IPS DF 4.7 (cell line): ENCODE measurements at regions not wholly inside any gene's neighbourhood (a gene's known extent, or its start where the extent isn't known, plus 50 kb on each side); places are given as distances from the start of the nearest gene placed in this dataset.
"Not testable (repeated sequence)": the region's sequence is repeated elsewhere in the genome, so short reads cannot be mapped to it uniquely, and the experiment has no call there.

ENCODE experiments used
- DNase-seq: peaks from one replicate; pipeline ENCODE4 v3.0.0-alpha.2; 2013; ENCODE audit warnings: low spot score; ENCODE audit errors: extremely low read depth

DNA sequence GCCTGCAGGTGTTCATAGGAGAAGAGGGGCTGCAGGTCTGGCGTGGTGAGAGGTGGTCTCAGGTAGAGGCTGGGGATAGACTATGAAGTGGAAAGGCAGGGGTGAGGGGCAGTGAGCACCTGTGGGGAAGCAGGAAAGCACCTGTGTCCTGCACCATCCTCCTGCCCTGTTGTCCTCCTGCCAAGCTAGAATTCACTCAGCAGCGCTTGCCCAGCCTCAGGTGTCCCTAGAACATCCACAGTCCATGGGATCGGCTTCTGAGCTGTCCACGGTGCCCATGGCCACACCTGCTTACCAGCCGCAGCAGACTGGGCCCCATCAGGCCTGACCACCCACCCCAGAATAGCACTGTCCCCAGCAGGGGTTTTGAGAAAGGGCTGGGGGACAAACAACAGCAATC, 456.2 kb upstream of the SULF2 start:
- DNase-seq: no peak

DNA sequence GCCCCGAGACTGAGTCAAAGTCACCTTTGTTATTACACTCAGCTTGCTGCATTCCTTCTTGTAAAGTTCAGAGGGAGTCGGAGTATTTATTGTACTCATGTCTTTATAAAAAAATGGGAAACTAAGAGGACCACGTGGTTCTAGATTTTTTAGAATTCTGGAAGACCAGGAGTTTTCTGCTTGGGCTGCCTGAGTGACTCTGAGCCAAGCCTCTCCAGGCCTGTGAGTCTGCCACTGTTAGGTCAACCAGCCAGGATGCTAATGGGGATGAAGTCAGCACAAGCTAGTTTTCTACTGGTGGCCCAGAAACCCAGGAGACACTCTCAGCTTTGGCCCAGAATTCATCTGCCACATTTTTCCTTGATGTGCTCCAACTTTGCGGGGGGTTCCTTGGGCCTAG, 453.5 kb upstream of the SULF2 start:
- no peak for DNase-seq

DNA sequence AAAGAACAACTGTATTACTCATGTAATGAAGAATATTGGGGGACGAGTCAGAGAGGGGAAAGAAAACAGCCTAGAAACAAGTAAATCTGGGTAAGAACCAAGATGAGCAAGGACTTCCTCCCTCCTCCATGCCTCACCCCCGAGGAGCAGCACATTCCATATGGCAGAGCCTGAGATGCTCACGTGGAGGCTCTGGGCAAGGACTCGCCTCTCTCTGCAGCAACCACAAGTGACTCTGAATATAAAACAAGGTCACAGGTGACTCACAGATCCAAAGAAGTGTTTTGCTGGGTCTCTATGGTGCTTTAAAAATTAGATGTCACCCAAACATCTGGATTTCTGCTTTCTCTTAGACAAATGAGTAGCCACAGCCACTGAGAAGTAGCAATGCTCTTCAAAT, 453.0 kb upstream of the SULF2 start:
- DNase-seq: no peak

GRCh38 chr20:48236000-48236970, 451.0 kb upstream of the SULF2 start:
- DNase-seq: no peak

DNA sequence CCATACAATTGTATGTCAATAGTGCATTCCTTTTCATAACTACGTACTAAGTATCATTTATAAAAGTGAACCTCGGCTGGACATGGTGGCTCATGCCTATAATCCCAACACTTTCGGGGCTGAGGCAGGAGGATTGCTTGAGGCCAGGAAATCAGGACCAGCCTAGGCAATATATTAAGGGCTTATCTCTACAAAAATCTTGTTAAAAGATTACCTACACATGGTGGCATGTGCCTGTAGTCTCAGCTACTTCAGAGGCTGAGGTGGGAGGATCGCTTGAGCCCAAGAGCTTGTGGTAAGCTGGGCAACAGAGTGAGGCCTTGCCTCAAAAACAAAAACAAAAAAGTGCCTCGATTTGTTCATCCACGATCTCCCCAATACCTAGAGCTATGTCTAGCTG, 449.7 kb upstream of the SULF2 start:
- DNase-seq: no peak

DNA sequence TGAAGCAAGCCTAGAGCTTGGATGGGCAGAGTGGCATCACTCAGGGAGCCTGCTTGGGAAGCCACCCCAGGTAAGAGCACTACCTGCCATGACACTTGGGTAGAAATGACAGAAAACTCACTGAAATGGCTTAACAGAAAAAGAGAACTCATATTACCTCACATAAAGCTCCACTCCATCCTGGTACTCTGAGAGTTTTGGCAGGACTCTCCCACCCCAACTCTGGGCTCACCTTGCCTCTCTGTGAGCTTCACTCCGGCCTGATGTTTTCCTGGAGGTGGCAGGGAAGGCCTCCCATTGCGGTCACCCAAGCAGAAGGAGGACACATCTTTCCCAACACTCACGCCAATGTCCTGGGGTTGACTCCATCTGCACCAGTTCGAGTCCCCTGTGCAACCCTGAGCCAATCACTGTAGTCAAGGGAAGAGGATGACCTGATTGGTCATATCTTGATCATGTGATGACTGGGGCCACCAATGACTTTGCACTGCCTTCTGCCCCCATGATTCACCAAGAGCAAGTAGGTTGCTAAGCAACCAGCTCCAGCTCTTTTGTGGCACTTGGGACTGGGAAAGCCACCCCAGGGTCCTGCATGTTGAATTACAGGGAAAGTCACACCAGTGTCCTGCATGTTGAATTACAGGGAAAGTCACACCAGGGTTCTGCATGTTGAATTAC, 446.1 kb upstream of the SULF2 start:
- DNase-seq: no peak

DNA sequence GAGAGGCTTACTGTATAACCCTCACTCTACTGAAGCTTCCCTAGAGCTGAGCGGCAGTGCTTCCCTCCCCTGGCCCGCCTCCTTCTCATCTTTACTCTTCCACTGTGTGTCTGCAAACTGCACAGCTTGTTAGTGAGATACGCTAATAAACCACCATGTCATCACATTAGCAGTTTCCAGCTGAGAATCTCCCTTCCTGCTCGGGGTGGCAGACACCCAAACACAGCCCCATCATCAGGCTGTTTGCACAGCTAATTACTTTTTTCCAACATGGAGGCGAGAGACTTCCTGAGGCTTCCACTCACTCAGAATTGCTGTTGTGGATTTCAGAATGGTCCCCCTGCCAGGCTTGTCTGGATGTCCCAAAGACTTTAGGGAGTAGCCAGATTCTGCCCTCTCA, 444.9 kb upstream of the SULF2 start:
- DNase-seq: no peak

GRCh38 chr20:48227381-48227780, 442.1 kb upstream of the SULF2 start:
- no peak for DNase-seq

- DNase-seq: no peak
These were observed 441.4 kb upstream of the SULF2 start for GRCh38 chr20:48226642-48227041.

GRCh38 chr20:48224533-48225050, 439.3 kb upstream of the SULF2 start:
- DNase-seq: no peak

DNA sequence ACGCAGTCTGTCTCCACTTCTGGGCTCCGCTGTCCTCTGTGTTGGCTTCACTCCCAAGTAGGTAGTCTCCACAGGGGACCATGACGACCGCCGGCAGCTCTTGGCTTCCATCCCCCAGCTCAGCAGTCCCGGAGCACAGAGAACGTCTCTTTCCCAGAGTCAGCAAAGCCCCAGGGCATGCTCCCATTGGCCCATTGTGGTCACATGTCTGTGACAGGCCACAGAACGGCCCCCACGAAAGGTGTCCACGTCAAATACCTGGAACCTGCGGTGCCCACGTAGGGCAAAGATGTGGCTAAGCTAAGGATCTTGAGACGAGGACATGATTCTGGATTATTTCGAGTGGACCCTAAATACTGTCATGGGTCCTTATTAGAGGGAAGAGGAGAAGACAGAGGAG, 438.4 kb upstream of the SULF2 start:
- DNase-seq: no peak

- DNase-seq: no peak
These were observed 437.4 kb upstream of the SULF2 start for GRCh38 chr20:48222595-48223180.

GRCh38 chr20:48220033-48220633, 434.9 kb upstream of the SULF2 start:
- no peak for DNase-seq

DNA sequence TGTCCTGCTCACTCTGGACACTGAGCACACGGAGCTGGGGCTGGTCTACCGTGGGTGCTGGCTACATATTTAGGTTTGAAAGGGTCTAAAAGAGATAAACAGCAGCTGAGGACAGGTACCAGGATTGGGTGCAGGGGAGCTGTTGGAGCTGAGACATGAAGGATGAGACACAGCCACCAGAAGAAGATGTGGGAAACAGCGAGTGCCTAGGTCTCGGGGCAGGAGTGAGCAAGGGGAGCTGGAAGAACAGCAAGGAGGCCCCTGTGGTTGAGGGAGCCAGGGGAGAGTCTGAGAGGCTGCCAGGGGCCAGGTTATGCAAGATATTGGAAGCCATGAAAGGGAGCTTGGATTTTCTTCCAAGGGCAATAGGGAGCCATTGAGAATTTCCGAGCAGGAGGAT, 434.0 kb upstream of the SULF2 start:
- no peak for DNase-seq

- no peak for DNase-seq
These were observed 431.9 kb upstream of the SULF2 start for GRCh38 chr20:48217190-48217589.

DNA sequence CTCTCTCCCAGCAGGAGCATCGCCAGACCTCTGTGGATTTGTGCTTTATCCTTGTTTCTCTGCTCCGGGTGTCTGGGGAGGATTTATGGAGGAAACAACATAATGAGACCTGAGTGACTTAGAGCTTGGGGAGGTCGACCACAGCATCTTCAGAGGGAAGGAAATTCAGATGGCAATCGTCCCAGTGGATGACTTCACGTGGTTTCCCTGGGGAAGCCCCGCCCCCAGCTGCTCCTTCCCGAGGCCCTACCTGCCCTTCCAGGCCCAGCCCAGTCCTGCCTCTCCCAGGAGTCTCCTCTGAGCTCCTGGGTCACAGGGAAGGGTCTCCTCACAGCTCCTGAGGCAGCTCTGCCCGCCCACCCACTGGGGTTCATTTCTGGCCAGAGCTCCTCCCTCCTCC, 430.3 kb upstream of the SULF2 start:
- DNase-seq: no peak

- DNase-seq: no peak
These were observed 429.3 kb upstream of the SULF2 start for GRCh38 chr20:48214601-48215000.

GRCh38 chr20:48213635-48214034, 428.4 kb upstream of the SULF2 start:
- DNase-seq: not testable (repeated sequence)

DNA sequence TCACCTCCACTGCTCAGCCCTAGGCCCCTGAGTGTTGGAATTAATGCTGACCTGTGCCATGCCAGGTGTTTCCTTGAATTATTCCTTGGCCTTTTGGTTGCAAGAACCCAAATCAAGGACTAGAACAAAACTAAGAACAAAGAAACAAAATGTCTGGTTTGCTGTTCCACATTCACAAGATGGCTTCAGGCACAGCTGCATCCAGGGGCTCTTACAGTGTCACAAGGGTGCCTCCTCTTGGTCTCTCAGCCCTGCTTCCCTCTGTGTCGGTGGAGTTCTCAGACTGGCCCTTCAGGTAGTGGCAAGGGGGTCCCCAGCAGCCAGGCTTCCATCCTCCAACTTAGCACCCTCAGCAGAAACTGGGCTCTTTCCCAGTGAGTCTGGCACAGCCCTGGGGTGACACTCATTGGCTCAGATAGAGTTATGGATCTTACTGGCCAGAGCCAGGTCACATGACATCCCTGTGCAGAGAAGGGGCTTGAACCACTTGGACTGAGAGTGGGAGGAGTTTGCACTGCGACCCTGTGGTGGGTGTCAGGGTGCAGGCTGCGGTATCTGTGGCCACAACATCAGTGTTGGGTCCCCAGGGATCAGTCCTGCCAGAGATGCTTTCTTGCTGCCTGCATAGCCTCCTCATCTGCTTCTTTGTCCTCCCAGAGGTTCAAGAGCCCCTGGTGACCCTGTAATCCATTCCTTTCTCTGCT, 427.7 kb upstream of the SULF2 start:
- DNase-seq: no peak

- DNase-seq: no peak
These were observed 426.6 kb upstream of the SULF2 start for GRCh38 chr20:48211847-48212246.

GRCh38 chr20:48211238-48211637, 426.0 kb upstream of the SULF2 start:
- DNase-seq: no peak
